HCT116 (cell line): ENCODE measurements at regions not wholly inside any gene's neighbourhood (a gene's known extent, or its start where the extent isn't known, plus 50 kb on each side); places are given as distances from the start of the nearest gene placed in this dataset.

ENCODE experiments used
- ATAC-seq: fragments of 200-7000 bp; cut with Tn5 transposase; 2 replicates; pipeline ENCODE4 v1.9.1; 2020; ENCODE audit warnings: mild to moderate bottlenecking, moderate library complexity
- BruUV-seq: library from RNA; stranded (reverse); fragments of 400-500 nt; replicated peaks from 2 replicates; lab custom pipeline; 2021; lab: Mats Ljungman, UMichigan
- CTCF ChIA-PET: fragments of 300-600 bp; sonication (Branson Sonifier 250); formaldehyde crosslinking; loops from one replicate; lab custom pipeline; 2021; ENCODE audit warnings: antibody characterized with exemption; lab: Charles Lee
- POLR2A ChIA-PET: fragments of 300-600, 350-600 bp; sonication (Branson Sonifier 250); formaldehyde crosslinking; loops from one replicate; lab custom pipeline; 2021; ENCODE audit warnings: antibody characterized with exemption; lab: Charles Lee
- RAD21 ChIA-PET, 2 experiments: fragments of 300-600 bp; sonication (Branson Sonifier 250); formaldehyde crosslinking; loops; one replicate each; lab custom pipeline; 2023; ENCODE audit warnings: low total read pairs in 2 of 2; ENCODE audit not compliant: uncharacterized antibody in 2 of 2, unreplicated experiment in 2 of 2, low non-redundant PET in 1 of 2; lab: Charles Lee
- DNase-seq: peaks from one replicate; pipeline ENCODE4 v3.0.0-alpha.2; 2010; ENCODE audit warnings: low read depth, low spot score
- H2AFZ ChIP-seq: fragments of 200-600 bp; shearing (Covaris generic), sonication (generic); 2 replicates; pipeline ENCODE4 v1.6.1; 2017; ENCODE audit warnings: low read depth, mixed run types, mixed read lengths, antibody characterized with exemption, low read length; ENCODE audit not compliant: poor library complexity, severe bottlenecking
- H3K27ac ChIP-seq: 2 replicates; pipeline ENCODE4 v1.5.1; 2012; ENCODE audit warnings: low read depth, low read length
- H3K27me3 ChIP-seq: fragments of 200-600 bp; sonication (generic); 2 replicates; pipeline ENCODE4 v1.6.1; 2016; ENCODE audit warnings: mixed run types, low read length, mixed read lengths; ENCODE audit not compliant: insufficient read depth
- H3K36me3 ChIP-seq, 2 experiments: fragments of 200-500 bp in 1 of 2; fragments of 200-600 bp in 1 of 2; sonication (Bioruptor generic) in 1 of 2; sonication (generic) in 1 of 2; 2 replicates each; pipeline versions ENCODE4 v1.5.1 to v1.6.1; 2014 to 2016; ENCODE audit warnings: low read length in 2 of 2, inconsistent platforms in 1 of 2, mixed read lengths in 1 of 2, mixed run types in 1 of 2; ENCODE audit not compliant: insufficient read depth in 2 of 2, control insufficient read depth in 1 of 2
- H3K4me1 ChIP-seq, 2 experiments: fragments of 200-600 bp in 1 of 2; sonication (generic) in 1 of 2; 2 replicates each; pipeline versions ENCODE4 v1.5.1 to v1.6.1; 2012 to 2017; ENCODE audit warnings: low read length in 2 of 2, inconsistent platforms in 1 of 2, mild to moderate bottlenecking in 1 of 2, mixed read lengths in 1 of 2, mixed run types in 1 of 2, moderate library complexity in 1 of 2; ENCODE audit not compliant: insufficient read depth in 2 of 2, control insufficient read depth in 1 of 2
- H3K4me2 ChIP-seq: fragments of 200-600 bp; sonication (generic); 2 replicates; pipeline ENCODE4 v1.6.1; 2017; ENCODE audit warnings: mixed run types, low read length, mixed read lengths
- H3K4me3 ChIP-seq, 2 experiments: fragments of 200-600 bp in 1 of 2; sonication (generic) in 1 of 2; replicated peaks in 1 of 2; 2 replicates each; pipeline ENCODE4 v1.5.1; 2011 to 2016; ENCODE audit warnings: low read length in 2 of 2, control low read depth in 1 of 2, low read depth in 1 of 2, mild to moderate bottlenecking in 1 of 2, mixed read lengths in 1 of 2, mixed run types in 1 of 2
- H3K79me2 ChIP-seq: fragments of 200-600 bp; sonication (generic); 2 replicates; pipeline ENCODE4 v1.6.1; 2017; ENCODE audit warnings: mild to moderate bottlenecking, mixed run types, low read length, moderate library complexity, mixed read lengths; ENCODE audit not compliant: insufficient read depth
- H3K9ac ChIP-seq: fragments of 200-600 bp; sonication (generic); 2 replicates; pipeline ENCODE4 v1.6.1; 2016; ENCODE audit warnings: low read length, mixed read lengths
- H3K9me2 ChIP-seq: fragments of 200-600 bp; sonication (generic), shearing (Covaris generic); 2 replicates; pipeline ENCODE4 v1.6.1; 2017; ENCODE audit warnings: mixed run types, mild to moderate bottlenecking, moderate library complexity; ENCODE audit not compliant: insufficient read depth
- H3K9me3 ChIP-seq, 2 experiments: fragments of 200-500 bp in 1 of 2; fragments of 200-600 bp in 1 of 2; sonication (Bioruptor generic) in 1 of 2; sonication (generic) in 1 of 2; 2 replicates each; pipeline ENCODE4 v1.6.1; 2014 to 2017; ENCODE audit warnings: low read length in 2 of 2, mixed read lengths in 2 of 2, inconsistent platforms in 1 of 2, low read depth in 1 of 2, mild to moderate bottlenecking in 1 of 2, mixed run types in 1 of 2, moderate library complexity in 1 of 2; ENCODE audit not compliant: control insufficient read depth in 1 of 2, insufficient read depth in 1 of 2
- H4K20me1 ChIP-seq: fragments of 200-600 bp; sonication (generic), shearing (Covaris generic); 2 replicates; pipeline ENCODE4 v1.6.1; 2017; ENCODE audit warnings: mixed run types, mild to moderate bottlenecking, moderate library complexity; ENCODE audit not compliant: insufficient read depth
- CEBPB ChIP-seq: IDR thresholded peaks from 2 replicates; pipeline ENCODE4 v1.6.1; 2012; ENCODE audit warnings: low read depth
- ELF1 ChIP-seq: IDR thresholded peaks from 2 replicates; pipeline ENCODE4 v1.6.1; 2012; ENCODE audit warnings: low read depth, borderline replicate concordance
- FOSL1 ChIP-seq: IDR thresholded peaks from 2 replicates; pipeline ENCODE4 v1.6.1; 2012; ENCODE audit warnings: low read depth
- SP1 ChIP-seq: IDR thresholded peaks from 2 replicates; pipeline ENCODE4 v1.6.1; 2012; ENCODE audit warnings: low read depth
- ZFX ChIP-seq: fragments of 450-650 bp; IDR thresholded peaks from 2 replicates; pipeline ENCODE4 v1.6.1; 2017
- intact Hi-C: fragments of 100-400 bp; cut with micrococcal nuclease; formaldehyde crosslinking; loops from 2 replicates; pipeline ENCODE4 v1.10.0; 2022
- TF ChIP-seq, protein P1 (sequence below): IDR thresholded peaks from 2 replicates; pipeline ENCODE4 v1.6.1; 2011; ENCODE audit warnings: mild to moderate bottlenecking, low read length, moderate library complexity; ENCODE audit not compliant: insufficient replicate concordance; ENCODE audit errors: extremely low read depth
- TF ChIP-seq, protein P2 (sequence below): IDR thresholded peaks from 2 replicates; pipeline ENCODE4 v1.6.1; 2012

DNA sequence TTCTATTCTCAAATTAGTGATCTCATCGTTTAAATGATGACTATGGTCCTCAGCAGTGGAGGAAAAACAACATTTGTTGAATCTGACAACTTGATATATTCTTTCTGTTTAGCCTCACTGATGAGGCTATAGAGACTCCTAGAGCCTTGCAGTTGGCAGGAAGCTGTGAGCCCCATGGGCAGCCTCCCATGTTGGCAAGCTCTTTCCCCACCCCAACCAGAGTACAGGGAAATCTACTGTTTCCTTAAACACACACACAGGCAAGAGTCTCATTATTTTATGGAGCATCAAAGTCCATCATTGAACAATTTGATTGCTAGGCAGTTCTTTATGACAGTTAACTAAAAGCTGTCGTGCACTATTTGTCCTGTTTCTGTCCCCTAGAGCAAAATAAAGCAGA is 498.2 kb upstream of the CITED2 start (continued):
- TF ChIP-seq, protein P1, sequence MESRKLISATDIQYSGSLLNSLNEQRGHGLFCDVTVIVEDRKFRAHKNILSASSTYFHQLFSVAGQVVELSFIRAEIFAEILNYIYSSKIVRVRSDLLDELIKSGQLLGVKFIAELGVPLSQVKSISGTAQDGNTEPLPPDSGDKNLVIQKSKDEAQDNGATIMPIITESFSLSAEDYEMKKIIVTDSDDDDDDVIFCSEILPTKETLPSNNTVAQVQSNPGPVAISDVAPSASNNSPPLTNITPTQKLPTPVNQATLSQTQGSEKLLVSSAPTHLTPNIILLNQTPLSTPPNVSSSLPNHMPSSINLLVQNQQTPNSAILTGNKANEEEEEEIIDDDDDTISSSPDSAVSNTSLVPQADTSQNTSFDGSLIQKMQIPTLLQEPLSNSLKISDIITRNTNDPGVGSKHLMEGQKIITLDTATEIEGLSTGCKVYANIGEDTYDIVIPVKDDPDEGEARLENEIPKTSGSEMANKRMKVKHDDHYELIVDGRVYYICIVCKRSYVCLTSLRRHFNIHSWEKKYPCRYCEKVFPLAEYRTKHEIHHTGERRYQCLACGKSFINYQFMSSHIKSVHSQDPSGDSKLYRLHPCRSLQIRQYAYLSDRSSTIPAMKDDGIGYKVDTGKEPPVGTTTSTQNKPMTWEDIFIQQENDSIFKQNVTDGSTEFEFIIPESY: no peak
- TF ChIP-seq SP1: no peak
- TF ChIP-seq CEBPB: no peak
- no peak for TF ChIP-seq FOSL1
- no peak for TF ChIP-seq ZFX
- TF ChIP-seq ELF1: no peak

DNA sequence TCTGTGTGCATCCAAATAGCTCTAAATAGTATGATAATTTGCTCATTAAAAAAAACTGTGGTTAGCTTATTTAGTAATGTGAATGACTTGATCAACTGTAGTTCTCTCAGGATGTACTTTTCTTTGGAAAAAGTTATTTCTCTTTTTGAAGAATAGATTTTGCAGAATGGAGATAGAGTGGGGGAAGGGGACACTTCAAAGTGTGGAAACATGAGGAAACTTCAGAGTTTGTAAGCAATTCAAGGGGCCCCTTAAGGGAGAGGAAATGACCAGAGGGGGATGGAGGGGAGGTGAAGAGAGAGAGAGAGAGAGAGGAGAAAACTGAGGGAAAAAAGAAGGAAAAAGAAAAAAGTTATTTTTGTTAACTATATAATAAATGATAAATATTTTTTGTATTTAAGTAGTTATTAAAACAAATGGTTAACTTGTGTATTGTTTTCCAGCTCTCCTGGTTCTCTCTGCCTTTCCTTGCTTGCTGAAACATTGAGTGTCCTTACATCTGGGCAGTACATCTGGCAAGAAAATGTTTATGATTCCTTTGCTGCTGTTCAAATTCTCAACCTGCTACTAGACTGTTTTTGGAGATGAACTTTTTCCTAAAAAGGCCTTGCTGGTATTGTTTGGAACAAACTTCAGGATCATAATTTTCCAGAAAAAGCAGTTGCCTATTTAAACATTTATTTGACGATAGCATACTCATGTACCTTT is 497.5 kb upstream of the CITED2 start:
- no peak overlapping the region for H2AFZ ChIP-seq
- no TSS peak for BruUV-seq
- RAD21 ChIA-PET: no interaction called here
- no peaks in the 10 kb centered on the region for H3K9me3 ChIP-seq
- H3K27me3 ChIP-seq: no peaks in the 10 kb centered on the region
- TF ChIP-seq, protein P2, sequence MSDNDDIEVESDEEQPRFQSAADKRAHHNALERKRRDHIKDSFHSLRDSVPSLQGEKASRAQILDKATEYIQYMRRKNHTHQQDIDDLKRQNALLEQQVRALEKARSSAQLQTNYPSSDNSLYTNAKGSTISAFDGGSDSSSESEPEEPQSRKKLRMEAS: no peak
- no peak overlapping the region for H3K4me2 ChIP-seq
- POLR2A ChIA-PET: interaction anchor here (1.7 kb wide), 1 partner anchor 497 kb away, joined by 4 read pairs; the partner anchor contains the start of gene CITED2
- H3K27ac ChIP-seq: no peak overlapping the region
- H3K36me3 ChIP-seq: no peaks in the 10 kb centered on the region
- H3K79me2 ChIP-seq: no peaks in the 10 kb centered on the region
- CTCF ChIA-PET: no interaction called here
- no peak overlapping the region for H3K9ac ChIP-seq
- H3K9me2 ChIP-seq: no peaks in the 10 kb centered on the region
- intact Hi-C loops: no loop called here
- no peaks in the 10 kb centered on the region for H3K4me1 ChIP-seq
- no peak for ATAC-seq
- H4K20me1 ChIP-seq: no peaks in the 10 kb centered on the region
- no peak overlapping the region for H3K4me3 ChIP-seq
- DNase-seq: no peak
